IMR-90 (cell line): ENCODE measurements at regions not wholly inside any gene's neighbourhood (a gene's known extent, or its start where the extent isn't known, plus 50 kb on each side); places are given as distances from the start of the nearest gene placed in this dataset.

ENCODE experiments used
- ATAC-seq: fragments of 200-7000 bp; cut with Tn5 transposase; 2 replicates; pipeline ENCODE4 v1.9.1; 2020; ENCODE audit warnings: low read depth, mild to moderate bottlenecking, moderate library complexity
- BruUV-seq: library from RNA; stranded (reverse); fragments of 400-500 nt; replicated peaks from 2 replicates; lab custom pipeline; 2021; lab: Mats Ljungman, UMichigan
- CTCF ChIA-PET: fragments of 300-600 bp; formaldehyde crosslinking; extraction: SDS; loops from one replicate; lab custom pipeline; 2021; ENCODE audit warnings: antibody characterized with exemption; lab: Yijun Ruan, JAX
- POLR2A ChIA-PET: fragments of 300-600 bp; sonication (Branson Sonifier 250); formaldehyde crosslinking; loops from one replicate; lab custom pipeline; 2022; ENCODE audit warnings: antibody characterized with exemption; ENCODE audit not compliant: unreplicated experiment; lab: Charles Lee
- DNase-seq: peaks from one replicate; pipeline ENCODE4 v3.0.0; 2013
- H2AFZ ChIP-seq: replicated peaks from 2 replicates; pipeline ENCODE3; 2013; ENCODE audit warnings: low read length, mild to moderate bottlenecking; ENCODE audit not compliant: poor library complexity
- H2AK5ac ChIP-seq: 2 replicates; pipeline ENCODE4 v1.6.1; 2013; ENCODE audit warnings: low read depth, low read length, inconsistent platforms
- H2AK9ac ChIP-seq: replicated peaks from 2 replicates; pipeline ENCODE3; 2013; ENCODE audit warnings: mild to moderate bottlenecking, low read depth, low read length, moderate library complexity; ENCODE audit not compliant: poor library complexity
- H2BK120ac ChIP-seq: 2 replicates; pipeline ENCODE4 v1.6.1; 2013; ENCODE audit warnings: low read depth, low read length, inconsistent platforms
- H2BK15ac ChIP-seq: 3 replicates; pipeline ENCODE4 v1.6.1; 2013; ENCODE audit warnings: low read depth, low read length, inconsistent platforms
- H2BK20ac ChIP-seq: 2 replicates; pipeline ENCODE4 v1.6.1; 2013; ENCODE audit warnings: low read depth, mild to moderate bottlenecking, inconsistent platforms, low read length, moderate library complexity
- H2BK5ac ChIP-seq: 2 replicates; pipeline ENCODE4 v1.6.1; 2013; ENCODE audit warnings: mild to moderate bottlenecking, low read depth, low read length, inconsistent platforms; ENCODE audit not compliant: poor library complexity, severe bottlenecking
- H3K14ac ChIP-seq: replicated peaks from 2 replicates; pipeline ENCODE4 v1.6.1; 2013; ENCODE audit warnings: low read depth, low read length, inconsistent platforms
- H3K18ac ChIP-seq: 2 replicates; pipeline ENCODE4 v1.6.1; 2013; ENCODE audit warnings: low read depth, low read length, control low read depth
- H3K23ac ChIP-seq: 2 replicates; pipeline ENCODE4 v1.6.1; 2013; ENCODE audit warnings: low read depth, low read length, inconsistent platforms
- H3K27ac ChIP-seq: 2 replicates; pipeline ENCODE4 v1.5.1; 2013; ENCODE audit warnings: mild to moderate bottlenecking, control low read depth, low read length; ENCODE audit not compliant: insufficient read depth
- H3K27me3 ChIP-seq: 2 replicates; pipeline ENCODE4 v1.6.1; 2013; ENCODE audit warnings: low read length; ENCODE audit not compliant: control insufficient read depth, insufficient read depth
- H3K36me3 ChIP-seq: 2 replicates; pipeline ENCODE4 v1.6.1; 2013; ENCODE audit warnings: low read length, mixed read lengths; ENCODE audit not compliant: control insufficient read depth, insufficient read depth
- H3K4ac ChIP-seq: 2 replicates; pipeline ENCODE4 v1.6.1; 2013; ENCODE audit warnings: low read depth, low read length, inconsistent platforms
- H3K4me1 ChIP-seq: 2 replicates; pipeline ENCODE4 v1.6.1; 2013; ENCODE audit warnings: low read length, mixed read lengths; ENCODE audit not compliant: control insufficient read depth, insufficient read depth
- H3K4me2 ChIP-seq: 2 replicates; pipeline ENCODE4 v1.6.1; 2013; ENCODE audit warnings: low read depth, mild to moderate bottlenecking, control low read depth, low read length, moderate library complexity
- H3K4me3 ChIP-seq: 2 replicates; pipeline ENCODE4 v1.5.1; 2013; ENCODE audit warnings: low read depth, mild to moderate bottlenecking, control low read depth, low read length, moderate library complexity; ENCODE audit not compliant: insufficient read depth
- H3K56ac ChIP-seq: 2 replicates; pipeline ENCODE4 v1.6.1; 2013; ENCODE audit warnings: low read length, inconsistent platforms; ENCODE audit not compliant: insufficient read depth; ENCODE audit errors: extremely low read depth
- H3K79me1 ChIP-seq, 2 experiments: 2 replicates each; pipeline ENCODE4 v1.6.1; 2013; ENCODE audit warnings: low read length in 2 of 2, inconsistent platforms in 1 of 2, low read depth in 1 of 2
- H3K9ac ChIP-seq: 2 replicates; pipeline ENCODE4 v1.6.1; 2013; ENCODE audit warnings: low read depth, low read length, control low read depth
- H3K9me1 ChIP-seq: 2 replicates; pipeline ENCODE4 v1.6.1; 2013; ENCODE audit warnings: low read length, inconsistent platforms; ENCODE audit not compliant: insufficient read depth
- H3K9me3 ChIP-seq: 2 replicates; pipeline ENCODE4 v1.6.1; 2013; ENCODE audit warnings: low read length; ENCODE audit not compliant: control insufficient read depth, insufficient read depth
- H4K20me1 ChIP-seq: 2 replicates; pipeline ENCODE4 v1.6.1; 2013; ENCODE audit warnings: low read length, inconsistent platforms; ENCODE audit not compliant: insufficient read depth
- H4K5ac ChIP-seq: 2 replicates; pipeline ENCODE4 v1.6.1; 2013; ENCODE audit warnings: mild to moderate bottlenecking, low read depth, low read length, control low read depth
- H4K8ac ChIP-seq, 2 experiments: 2 replicates each; pipeline ENCODE4 v1.6.1; 2013; ENCODE audit warnings: low read depth in 2 of 2, low read length in 2 of 2, control low read depth in 1 of 2, inconsistent platforms in 1 of 2
- H4K91ac ChIP-seq: 2 replicates; pipeline ENCODE4 v1.6.1; 2013; ENCODE audit warnings: low read depth, low read length, inconsistent platforms; ENCODE audit not compliant: insufficient read depth
- BHLHE40 ChIP-seq: fragments of 150-350 bp; IDR thresholded peaks from 2 replicates; pipeline ENCODE4 v1.6.1; 2016; ENCODE audit warnings: mild to moderate bottlenecking, low read depth, low read length
- CHD1 ChIP-seq: IDR thresholded peaks from 2 replicates; pipeline ENCODE4 v1.6.1; 2012; ENCODE audit warnings: low read depth, low read length, improper control_type of control experiment
- FOS ChIP-seq: fragments of 150-350 bp; IDR thresholded peaks from 2 replicates; pipeline ENCODE4 v1.6.1; 2016; ENCODE audit warnings: low read depth, low read length
- MAZ ChIP-seq: IDR thresholded peaks from 2 replicates; pipeline ENCODE4 v1.6.1; 2012; ENCODE audit warnings: low read depth, mild to moderate bottlenecking, low read length, improper control_type of control experiment, moderate library complexity, borderline replicate concordance
- RCOR1 ChIP-seq: IDR thresholded peaks from 2 replicates; pipeline ENCODE4 v1.6.1; 2012; ENCODE audit warnings: mild to moderate bottlenecking, low read length, improper control_type of control experiment; ENCODE audit not compliant: insufficient replicate concordance
- RFX5 ChIP-seq: IDR thresholded peaks from 2 replicates; pipeline ENCODE4 v1.8.0; 2012; ENCODE audit warnings: low read depth, mild to moderate bottlenecking, low read length, moderate library complexity
- WGBS, 2 experiments: methylation state at CpG; one replicate each; pipeline versions ENCODE4 v1.1.5 to v1.1.7; 2013; ENCODE audit warnings: missing lambda C conversion rate in 2 of 2; ENCODE audit not compliant: insufficient read length in 1 of 2; ENCODE audit errors: extremely low coverage in 2 of 2; 5-methylcytosine and 5-hydroxymethylcytosine counted together
- dilution Hi-C: fragments of 300-500 bp; cut with HindIII; formaldehyde crosslinking; loops from one replicate; pipeline ENCODE4 v1.14.3; 2018; ENCODE audit warnings: low sequenced_read_pairs; ENCODE audit not compliant: unreplicated experiment
- in situ Hi-C: fragments of 300-500 bp; cut with MboI; formaldehyde crosslinking; loops from 3 replicates; pipeline ENCODE4 v1.14.3; 2019; ENCODE audit warnings: low sequenced_read_pairs, inconsistent platforms, mixed read lengths
- intact Hi-C: fragments of 100-400 bp; cut with micrococcal nuclease; formaldehyde crosslinking; loops from 2 replicates; pipeline ENCODE4 v1.10.0; 2022
- TF ChIP-seq, protein P1 (sequence below): fragments of 150-350 bp; IDR thresholded peaks from 2 replicates; pipeline ENCODE4 v1.6.1; 2016; ENCODE audit warnings: low read depth, mild to moderate bottlenecking, low read length, moderate library complexity, borderline replicate concordance
- TF ChIP-seq, protein P2 (sequence below): conservative IDR thresholded peaks from 2 replicates; pipeline ENCODE4 v1.5.1; 2012; ENCODE audit warnings: mild to moderate bottlenecking, low read depth, low read length, improper control_type of control experiment

DNA sequence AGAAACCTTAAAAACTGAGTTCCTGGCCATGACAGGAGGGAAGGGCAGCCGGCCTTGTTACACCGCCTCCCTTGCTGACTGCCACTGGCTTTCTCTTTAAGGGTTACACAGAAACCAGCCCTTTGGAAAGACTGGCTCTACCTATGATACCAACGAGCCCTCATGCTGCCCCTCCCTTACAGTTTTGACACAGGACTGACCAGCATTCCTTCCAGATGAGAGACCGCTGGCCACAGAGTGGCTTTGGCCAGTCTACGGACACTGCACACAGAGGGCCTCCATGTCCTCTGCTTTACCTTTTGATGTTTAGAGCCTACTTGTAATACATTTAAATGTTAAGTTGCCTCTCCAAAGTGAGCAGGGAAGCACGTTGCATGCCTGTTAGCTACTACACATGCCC, 243.2 kb upstream of the GMDS start:
- H4K8ac ChIP-seq, result no peak overlapping the region
- no TSS peak for BruUV-seq
- no peak overlapping the region for H2AK9ac ChIP-seq
- no peak overlapping the region for H4K91ac ChIP-seq
- no peak overlapping the region for H2BK15ac ChIP-seq
- no peak overlapping the region for H3K27ac ChIP-seq
- H3K4ac ChIP-seq, result no peak overlapping the region
- ATAC-seq (no peak), DNase-seq (no peak)
- peaks cover 23% of the 10 kb centered on the region for H3K27me3 ChIP-seq
- H3K9ac ChIP-seq, result no peak overlapping the region
- WGBS, 2 experiments, result 20% methylated on average over 1 of the region's 6 CpGs; no CpG with 5 or more reads in 1 of the 2 experiments
- H3K36me3 ChIP-seq, result no peaks in the 10 kb centered on the region
- H2AFZ ChIP-seq, result no peak overlapping the region
- intact Hi-C loops, result no loop called here
- ChIA-PET POLR2A (no interaction called here), CTCF (no interaction called here)
- H4K5ac ChIP-seq, result no peak overlapping the region
- no peak overlapping the region for H3K4me3 ChIP-seq
- TF ChIP-seq, protein P1, sequence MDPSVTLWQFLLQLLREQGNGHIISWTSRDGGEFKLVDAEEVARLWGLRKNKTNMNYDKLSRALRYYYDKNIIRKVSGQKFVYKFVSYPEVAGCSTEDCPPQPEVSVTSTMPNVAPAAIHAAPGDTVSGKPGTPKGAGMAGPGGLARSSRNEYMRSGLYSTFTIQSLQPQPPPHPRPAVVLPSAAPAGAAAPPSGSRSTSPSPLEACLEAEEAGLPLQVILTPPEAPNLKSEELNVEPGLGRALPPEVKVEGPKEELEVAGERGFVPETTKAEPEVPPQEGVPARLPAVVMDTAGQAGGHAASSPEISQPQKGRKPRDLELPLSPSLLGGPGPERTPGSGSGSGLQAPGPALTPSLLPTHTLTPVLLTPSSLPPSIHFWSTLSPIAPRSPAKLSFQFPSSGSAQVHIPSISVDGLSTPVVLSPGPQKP, result no peak
- TF ChIP-seq FOS (no peak), CHD1 (no peak), RCOR1 (no peak), MAZ (no peak), BHLHE40 (no peak), RFX5 (no peak)
- TF ChIP-seq, protein P2, sequence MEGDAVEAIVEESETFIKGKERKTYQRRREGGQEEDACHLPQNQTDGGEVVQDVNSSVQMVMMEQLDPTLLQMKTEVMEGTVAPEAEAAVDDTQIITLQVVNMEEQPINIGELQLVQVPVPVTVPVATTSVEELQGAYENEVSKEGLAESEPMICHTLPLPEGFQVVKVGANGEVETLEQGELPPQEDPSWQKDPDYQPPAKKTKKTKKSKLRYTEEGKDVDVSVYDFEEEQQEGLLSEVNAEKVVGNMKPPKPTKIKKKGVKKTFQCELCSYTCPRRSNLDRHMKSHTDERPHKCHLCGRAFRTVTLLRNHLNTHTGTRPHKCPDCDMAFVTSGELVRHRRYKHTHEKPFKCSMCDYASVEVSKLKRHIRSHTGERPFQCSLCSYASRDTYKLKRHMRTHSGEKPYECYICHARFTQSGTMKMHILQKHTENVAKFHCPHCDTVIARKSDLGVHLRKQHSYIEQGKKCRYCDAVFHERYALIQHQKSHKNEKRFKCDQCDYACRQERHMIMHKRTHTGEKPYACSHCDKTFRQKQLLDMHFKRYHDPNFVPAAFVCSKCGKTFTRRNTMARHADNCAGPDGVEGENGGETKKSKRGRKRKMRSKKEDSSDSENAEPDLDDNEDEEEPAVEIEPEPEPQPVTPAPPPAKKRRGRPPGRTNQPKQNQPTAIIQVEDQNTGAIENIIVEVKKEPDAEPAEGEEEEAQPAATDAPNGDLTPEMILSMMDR, result no peak
- no peak overlapping the region for H2BK120ac ChIP-seq
- no peak overlapping the region for H2BK20ac ChIP-seq
- peaks cover 2% of the 10 kb centered on the region; the same call in 1 of the 2 replicates for H3K4me1 ChIP-seq
- no peak overlapping the region for H2BK5ac ChIP-seq
- H3K9me3 ChIP-seq, result peaks cover 8% of the 10 kb centered on the region; the same call in 1 of the 2 replicates
- H3K4me2 ChIP-seq, result no peak overlapping the region
- in situ Hi-C loops, result no loop called here
- no peaks in the 10 kb centered on the region for H3K79me1 ChIP-seq
- no peaks in the 10 kb centered on the region; the same call in 1 of the 2 replicates for H3K9me1 ChIP-seq
- dilution Hi-C loops, result no loop called here
- H4K20me1 ChIP-seq, result no peaks in the 10 kb centered on the region
- H3K56ac ChIP-seq, result no peak overlapping the region
- H3K14ac ChIP-seq, result no peak overlapping the region
- no peak overlapping the region for H3K23ac ChIP-seq
- no peak overlapping the region for H2AK5ac ChIP-seq
- H3K18ac ChIP-seq, result no peak overlapping the region
